Bronchial epithelial cell (primary cell): ENCODE measurements at regions not wholly inside any gene's neighbourhood (a gene's known extent, or its start where the extent isn't known, plus 50 kb on each side); places are given as distances from the start of the nearest gene placed in this dataset.

Experiments used
- DNase-seq: peaks from one replicate; pipeline ENCODE4 v3.0.0-alpha.2; 2010; ENCODE audit warnings: low read depth
- FAIRE-seq: peaks from 2 replicates; lab custom pipeline; 2011; peaks lifted over from hg19 to GRCh38; lab: Jason Lieb, UNC
- H3K27me3 ChIP-seq: 2 replicates; pipeline ENCODE4 v1.5.1; 2011; ENCODE audit warnings: low read length; ENCODE audit not compliant: control insufficient read depth, insufficient read depth
- H3K36me3 ChIP-seq: 2 replicates; pipeline ENCODE4 v1.5.1; 2011; ENCODE audit warnings: low read length; ENCODE audit not compliant: control insufficient read depth, insufficient read depth
- H3K4me3 ChIP-seq: 2 replicates; pipeline ENCODE4 v1.5.1; 2011; ENCODE audit warnings: mild to moderate bottlenecking, low read depth, low read length, control low read depth
- TF ChIP-seq, protein P1 (sequence below): IDR thresholded peaks from 2 replicates; pipeline ENCODE4 v1.5.1; 2011; ENCODE audit warnings: mild to moderate bottlenecking, moderate library complexity, low read length, control low read depth, inconsistent platforms; ENCODE audit not compliant: insufficient read depth, severe bottlenecking

DNA sequence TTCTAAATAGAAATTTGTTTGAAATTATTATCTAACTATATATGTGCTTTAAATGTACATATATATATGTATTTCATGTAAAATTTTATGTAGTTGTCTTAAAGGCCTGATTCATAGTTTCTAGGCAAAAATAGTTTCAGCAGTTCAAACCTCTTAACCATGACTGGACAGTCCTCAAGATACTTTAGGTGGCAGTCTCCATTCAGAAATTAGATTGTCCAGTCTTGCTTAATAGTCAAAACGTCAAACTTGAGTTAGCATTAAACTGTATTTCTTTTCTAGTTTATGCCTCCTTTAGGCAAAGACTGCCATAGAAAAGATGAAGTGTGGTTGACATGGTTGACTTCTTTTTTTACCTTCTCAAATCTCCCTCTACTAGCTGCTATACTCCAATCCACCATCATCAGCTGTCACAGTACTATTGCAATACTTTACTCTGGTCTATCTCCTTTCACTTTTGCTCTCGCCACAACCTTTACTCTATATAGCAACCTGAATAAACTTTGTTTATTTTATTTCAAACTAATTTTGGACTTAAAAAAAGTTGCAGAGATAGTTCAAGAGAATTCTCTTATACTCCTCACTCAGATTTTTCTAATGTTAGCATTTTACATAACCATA, 395.6 kb upstream of the DIPK2B start:
- TF ChIP-seq, protein P1, sequence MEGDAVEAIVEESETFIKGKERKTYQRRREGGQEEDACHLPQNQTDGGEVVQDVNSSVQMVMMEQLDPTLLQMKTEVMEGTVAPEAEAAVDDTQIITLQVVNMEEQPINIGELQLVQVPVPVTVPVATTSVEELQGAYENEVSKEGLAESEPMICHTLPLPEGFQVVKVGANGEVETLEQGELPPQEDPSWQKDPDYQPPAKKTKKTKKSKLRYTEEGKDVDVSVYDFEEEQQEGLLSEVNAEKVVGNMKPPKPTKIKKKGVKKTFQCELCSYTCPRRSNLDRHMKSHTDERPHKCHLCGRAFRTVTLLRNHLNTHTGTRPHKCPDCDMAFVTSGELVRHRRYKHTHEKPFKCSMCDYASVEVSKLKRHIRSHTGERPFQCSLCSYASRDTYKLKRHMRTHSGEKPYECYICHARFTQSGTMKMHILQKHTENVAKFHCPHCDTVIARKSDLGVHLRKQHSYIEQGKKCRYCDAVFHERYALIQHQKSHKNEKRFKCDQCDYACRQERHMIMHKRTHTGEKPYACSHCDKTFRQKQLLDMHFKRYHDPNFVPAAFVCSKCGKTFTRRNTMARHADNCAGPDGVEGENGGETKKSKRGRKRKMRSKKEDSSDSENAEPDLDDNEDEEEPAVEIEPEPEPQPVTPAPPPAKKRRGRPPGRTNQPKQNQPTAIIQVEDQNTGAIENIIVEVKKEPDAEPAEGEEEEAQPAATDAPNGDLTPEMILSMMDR = no peak
- H3K4me3 ChIP-seq = no peak overlapping the region
- no peaks in the 10 kb centered on the region for H3K27me3 ChIP-seq
- FAIRE-seq (no peak), DNase-seq (peak; percentile 23)
- no peaks in the 10 kb centered on the region for H3K36me3 ChIP-seq

DNA sequence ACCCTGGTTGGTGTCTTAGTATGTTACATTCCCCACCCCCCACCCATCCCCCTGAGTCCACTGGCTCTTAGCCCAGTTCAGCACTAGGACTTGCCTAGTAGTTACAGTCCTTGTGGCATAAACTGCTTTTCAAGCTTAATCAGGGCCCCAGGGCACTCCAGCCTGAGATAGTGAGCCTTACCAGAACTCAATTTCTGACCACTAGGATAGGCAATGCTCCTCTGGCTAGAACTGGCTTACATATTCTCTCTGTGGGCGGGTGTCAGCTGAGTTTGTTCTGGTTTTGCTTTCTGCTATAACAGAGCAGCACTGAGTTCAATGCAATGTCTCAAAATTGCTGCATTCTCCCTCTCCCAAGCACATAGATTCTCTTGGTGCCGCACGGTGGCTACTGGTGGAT, 391.4 kb upstream of the DIPK2B start:
- FAIRE-seq (no peak), DNase-seq (no peak)
- H3K36me3 ChIP-seq = no peaks in the 10 kb centered on the region
- no peaks in the 10 kb centered on the region for H3K27me3 ChIP-seq
- TF ChIP-seq, protein P1 = no peak
- H3K4me3 ChIP-seq = no peak overlapping the region

DNA sequence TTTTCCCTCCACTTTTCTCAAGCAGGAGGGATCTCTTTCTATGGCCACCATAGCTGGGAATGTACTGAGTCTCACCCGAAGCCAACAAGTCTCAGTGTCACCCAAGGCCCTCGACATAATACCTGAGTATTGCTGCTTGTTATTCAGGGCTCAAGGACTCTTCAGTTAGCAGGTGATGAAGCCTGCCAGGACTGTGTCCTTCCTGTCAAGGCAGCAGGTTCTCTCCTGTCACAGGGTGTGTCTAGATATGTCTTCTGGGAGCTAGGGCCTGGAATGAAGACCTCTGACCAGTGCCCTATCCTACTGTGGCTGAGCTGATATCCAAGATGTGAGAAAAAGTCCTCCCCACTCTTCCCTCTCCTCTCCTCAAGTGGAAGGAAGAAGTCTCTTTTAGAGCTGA, 391.0 kb upstream of the DIPK2B start:
- H3K36me3 ChIP-seq = no peaks in the 10 kb centered on the region
- DNase-seq = no peak
- TF ChIP-seq, protein P1 = no peak
- FAIRE-seq = peak; percentile 93
- no peak overlapping the region for H3K4me3 ChIP-seq
- no peaks in the 10 kb centered on the region for H3K27me3 ChIP-seq

DNA sequence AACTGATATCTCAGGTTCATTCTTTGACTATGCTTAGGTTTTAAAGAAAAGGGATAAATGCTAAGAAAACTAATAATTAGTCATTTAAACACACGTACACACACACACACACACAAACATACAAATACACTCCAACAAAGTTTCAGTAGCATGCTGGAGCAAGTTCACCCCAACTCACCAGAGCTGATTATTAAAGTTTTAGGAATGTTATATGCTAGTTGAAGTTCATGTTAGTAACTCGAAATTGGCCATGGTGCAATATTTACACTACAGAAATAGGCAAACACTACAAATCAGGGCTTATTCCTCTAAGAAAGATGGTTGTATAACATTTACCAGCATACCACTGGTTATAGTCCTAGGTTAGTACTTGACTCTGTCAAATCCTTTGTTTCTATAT, 384.0 kb upstream of the DIPK2B start:
- TF ChIP-seq, protein P1 = no peak
- Histone ChIP-seq H3K4me3 (no peak overlapping the region), H3K36me3 (no peaks in the 10 kb centered on the region), H3K27me3 (no peaks in the 10 kb centered on the region)
- no peak for FAIRE-seq
- peak; percentile 92 for DNase-seq

DNA sequence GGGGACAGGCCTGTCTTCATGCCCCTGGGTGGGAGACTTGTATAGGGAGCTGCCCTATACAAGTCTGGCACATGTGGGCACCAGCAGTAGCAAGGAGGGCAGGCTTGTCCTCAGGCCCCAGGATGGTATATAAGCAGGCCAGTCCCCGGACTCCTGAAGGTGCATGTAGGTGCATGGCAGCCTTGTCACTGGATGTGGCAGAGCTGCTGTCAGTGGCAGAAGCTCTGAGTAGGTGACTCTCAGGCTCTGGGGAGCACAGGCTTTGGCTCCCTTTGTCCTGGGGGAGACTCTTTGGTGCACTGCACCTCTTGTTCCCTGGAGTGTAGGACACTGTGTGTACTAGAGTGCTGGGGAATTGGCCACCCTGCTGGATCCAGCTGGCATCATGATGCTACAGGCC, 376.7 kb upstream of the DIPK2B start:
- FAIRE-seq (no peak), DNase-seq (no peak)

More for the DNA sequence above, 376.7 kb upstream of the DIPK2B start:
- TF ChIP-seq, protein P1 = no peak
- H3K27me3 ChIP-seq = no peaks in the 10 kb centered on the region
- no peaks in the 10 kb centered on the region for H3K36me3 ChIP-seq
- H3K4me3 ChIP-seq = no peak overlapping the region
